ENCODE measurements at regions not wholly inside any gene's neighbourhood (a gene's known extent, or its start where the extent isn't known, plus 50 kb on each side); places are given as distances from the start of the nearest gene placed in this dataset.

- Histone ChIP-seq H3K36me3 (ENCODE audit: insufficient read depth in 1 of 2, low read depth in 1 of 2) (no peaks in the 10 kb centered on the region), H3K27me3 (ENCODE audit: insufficient read depth in 3 of 3, low read length in 2 of 3) (no peaks in the 10 kb centered on the region), H3K4me3 (no peak overlapping the region), H3K9me3 (no peaks in the 10 kb centered on the region), H3K4me1 (peaks cover 11% of the 10 kb centered on the region), H3K27ac (no peak overlapping the region)
- 11 to 50% (median 33%) methylated on average over 3 of the region's 3 CpGs for WGBS, 3 donors
- no peak for TF ChIP-seq CTCF (IDR thresholded peaks at IDR 0.05)
- ATAC-seq (no peak), DNase-seq (no peak)
- intact Hi-C loops (cut with DNase I) = no loop called here
Observed at GRCh38 chr12:42903736-42904135, 314.2 kb upstream of the PRICKLE1 start.

- Histone ChIP-seq H3K27ac (no peak overlapping the region), H3K4me1 (peaks cover 11% of the 10 kb centered on the region), H3K27me3 (ENCODE audit: insufficient read depth in 3 of 3, low read length in 2 of 3) (no peaks in the 10 kb centered on the region), H3K36me3 (ENCODE audit: insufficient read depth in 1 of 2, low read depth in 1 of 2) (no peaks in the 10 kb centered on the region), H3K4me3 (no peak overlapping the region), H3K9me3 (no peaks in the 10 kb centered on the region)
- intact Hi-C loops (cut with DNase I) = no loop called here
- DNase-seq (no peak), ATAC-seq (no peak)
- WGBS, 3 donors = 95 to 99% (median 98%) methylated on average over 2 of the region's 2 CpGs
- no peak for TF ChIP-seq CTCF (IDR thresholded peaks at IDR 0.05)
Observed at GRCh38 chr12:42902001-42902400, 312.5 kb upstream of the PRICKLE1 start.

- H3K4me3 ChIP-seq = no peak overlapping the region
- H3K4me1 ChIP-seq = peaks cover 8% of the 10 kb centered on the region
- H3K9me3 ChIP-seq = peaks cover 7% of the 10 kb centered on the region
- intact Hi-C loops (cut with DNase I) = no loop called here
- no peaks in the 10 kb centered on the region for H3K36me3 ChIP-seq (ENCODE audit: insufficient read depth in 1 of 2, low read depth in 1 of 2)
- no peaks in the 10 kb centered on the region for H3K27me3 ChIP-seq (ENCODE audit: insufficient read depth in 3 of 3, low read length in 2 of 3)
- WGBS, 3 donors = 77 to 89% (median 81%) methylated on average over 2 of the region's 2 CpGs
- no peak overlapping the region for H3K27ac ChIP-seq
- DNase-seq (no peak), ATAC-seq (no peak)
- no peak for TF ChIP-seq CTCF (IDR thresholded peaks at IDR 0.05)
Observed at GRCh38 chr12:42893803-42894202, 304.3 kb upstream of the PRICKLE1 start.

- Histone ChIP-seq H3K4me3 (no peak overlapping the region), H3K9me3 (peaks cover 7% of the 10 kb centered on the region), H3K36me3 (ENCODE audit: insufficient read depth in 1 of 2, low read depth in 1 of 2) (no peaks in the 10 kb centered on the region), H3K27me3 (ENCODE audit: insufficient read depth in 3 of 3, low read length in 2 of 3) (no peaks in the 10 kb centered on the region), H3K4me1 (peaks cover 8% of the 10 kb centered on the region), H3K27ac (no peak overlapping the region)
- intact Hi-C loops (cut with DNase I) = no loop called here
- DNase-seq (no peak), ATAC-seq (no peak)
- TF ChIP-seq CTCF (IDR thresholded peaks at IDR 0.05) = no peak
- 46 to 52% (median 49%) methylated on average over 4 of the region's 4 CpGs for WGBS, 3 donors
Observed at GRCh38 chr12:42892702-42893551, 303.4 kb upstream of the PRICKLE1 start.

- Histone ChIP-seq H3K9me3 (peaks cover 7% of the 10 kb centered on the region), H3K27ac (no peak overlapping the region), H3K4me3 (no peak overlapping the region), H3K4me1 (no peaks in the 10 kb centered on the region), H3K36me3 (ENCODE audit: insufficient read depth in 1 of 2, low read depth in 1 of 2) (no peaks in the 10 kb centered on the region), H3K27me3 (ENCODE audit: insufficient read depth in 3 of 3, low read length in 2 of 3) (no peaks in the 10 kb centered on the region)
- 41 to 55% (median 51%) methylated on average over 1 of the region's 1 CpG for WGBS, 3 donors
- DNase-seq = no peak
- ATAC-seq = no peak
- intact Hi-C loops (cut with DNase I) = no loop called here
- TF ChIP-seq CTCF (IDR thresholded peaks at IDR 0.05) = no peak
Observed at GRCh38 chr12:42887657-42888056, 298.1 kb upstream of the PRICKLE1 start.
